H9 (cell line): ENCODE measurements at regions not wholly inside any gene's neighbourhood (a gene's known extent, or its start where the extent isn't known, plus 50 kb on each side); places are given as distances from the start of the nearest gene placed in this dataset.

Experiments used
- DNase-seq: peaks from one replicate; pipeline ENCODE4 v3.0.0-alpha.2; 2017
- H2AFZ ChIP-seq: one replicate; pipeline ENCODE4 v1.6.1; 2013; ENCODE audit warnings: mild to moderate bottlenecking, low read length, control low read depth, moderate library complexity
- H2AK5ac ChIP-seq: 2 replicates; pipeline ENCODE4 v1.6.1; 2013; ENCODE audit warnings: low read length, control low read depth, mixed read lengths; ENCODE audit not compliant: insufficient read length
- H2BK120ac ChIP-seq: one replicate; pipeline ENCODE4 v1.6.1; 2013; ENCODE audit warnings: low read depth, mild to moderate bottlenecking, low read length, control low read depth, inconsistent platforms; ENCODE audit not compliant: poor library complexity, severe bottlenecking
- H2BK12ac ChIP-seq: 2 replicates; pipeline ENCODE4 v1.6.1; 2013; ENCODE audit warnings: low read length, control low read depth, mixed read lengths, low read depth; ENCODE audit not compliant: insufficient read length
- H2BK15ac ChIP-seq: 2 replicates; pipeline ENCODE4 v1.6.1; 2013; ENCODE audit warnings: low read depth, low read length, control low read depth
- H2BK20ac ChIP-seq: one replicate; pipeline ENCODE4 v1.6.1; 2013; ENCODE audit warnings: low read depth, mild to moderate bottlenecking, low read length, control low read depth, inconsistent platforms; ENCODE audit not compliant: poor library complexity, severe bottlenecking
- H2BK5ac ChIP-seq: 2 replicates; pipeline ENCODE4 v1.6.1; 2013; ENCODE audit warnings: low read length, control low read depth, mixed read lengths; ENCODE audit not compliant: insufficient read length
- H3K14ac ChIP-seq: 2 replicates; pipeline ENCODE4 v1.6.1; 2013; ENCODE audit warnings: low read length, control low read depth; ENCODE audit not compliant: insufficient read depth
- H3K18ac ChIP-seq: 2 replicates; pipeline ENCODE4 v1.6.1; 2013; ENCODE audit warnings: low read depth, mild to moderate bottlenecking, mixed read lengths, low read length, control low read depth; ENCODE audit not compliant: insufficient read length
- H3K23ac ChIP-seq: 2 replicates; pipeline ENCODE4 v1.6.1; 2013; ENCODE audit warnings: low read length, control low read depth, mixed read lengths, low read depth; ENCODE audit not compliant: insufficient read length
- H3K23me2 ChIP-seq: 2 replicates; pipeline ENCODE4 v1.6.1; 2013; ENCODE audit warnings: low read depth, mild to moderate bottlenecking, mixed read lengths, low read length, control low read depth; ENCODE audit not compliant: insufficient read length, poor library complexity, severe bottlenecking
- H3K27ac ChIP-seq: 2 replicates; pipeline ENCODE4 v1.5.1; 2013; ENCODE audit warnings: low read length, control low read depth, mixed read lengths, low read depth; ENCODE audit not compliant: insufficient read length
- H3K27me3 ChIP-seq: 2 replicates; pipeline ENCODE4 v1.6.1; 2013; ENCODE audit warnings: low read length, control low read depth, inconsistent platforms; ENCODE audit not compliant: insufficient read depth
- H3K4ac ChIP-seq: 2 replicates; pipeline ENCODE4 v1.6.1; 2013; ENCODE audit warnings: low read depth, mild to moderate bottlenecking, control low read depth, inconsistent platforms, low read length, moderate library complexity
- H3K4me1 ChIP-seq: 2 replicates; pipeline ENCODE4 v1.6.1; 2013; ENCODE audit warnings: low read length, control low read depth, inconsistent platforms; ENCODE audit not compliant: insufficient read depth
- H3K4me2 ChIP-seq: 2 replicates; pipeline ENCODE4 v1.6.1; 2013; ENCODE audit warnings: low read length, control low read depth, mixed read lengths; ENCODE audit not compliant: insufficient read length, insufficient read depth
- H3K56ac ChIP-seq: 2 replicates; pipeline ENCODE4 v1.6.1; 2013; ENCODE audit warnings: low read depth, mild to moderate bottlenecking, mixed read lengths, low read length, control low read depth; ENCODE audit not compliant: insufficient read length
- H3K79me1 ChIP-seq: 2 replicates; pipeline ENCODE4 v1.6.1; 2013; ENCODE audit warnings: low read depth, mild to moderate bottlenecking, moderate library complexity, low read length, control low read depth, inconsistent platforms; ENCODE audit not compliant: insufficient read depth, poor library complexity, severe bottlenecking
- H3K79me2 ChIP-seq: 2 replicates; pipeline ENCODE4 v1.6.1; 2013; ENCODE audit warnings: low read length, control low read depth, inconsistent platforms; ENCODE audit not compliant: insufficient read depth
- H3K9ac ChIP-seq: 2 replicates; pipeline ENCODE4 v1.6.1; 2013; ENCODE audit warnings: low read length, control low read depth, mixed read lengths; ENCODE audit not compliant: insufficient read length; ENCODE audit errors: extremely low read depth
- H3K9me3 ChIP-seq: one replicate; pipeline ENCODE4 v1.6.1; 2013; ENCODE audit warnings: low read depth, low read length, inconsistent platforms; ENCODE audit not compliant: control insufficient read depth
- H3T11ph ChIP-seq: one replicate; pipeline ENCODE4 v1.6.1; 2013; ENCODE audit warnings: mild to moderate bottlenecking, low read length, control low read depth, inconsistent platforms
- H4K20me1 ChIP-seq: one replicate; pipeline ENCODE4 v1.6.1; 2013; ENCODE audit not compliant: control insufficient read depth, insufficient read length, insufficient read depth
- H4K5ac ChIP-seq: 2 replicates; pipeline ENCODE4 v1.6.1; 2013; ENCODE audit warnings: low read depth, mild to moderate bottlenecking, mixed read lengths, low read length, control low read depth; ENCODE audit not compliant: insufficient read length
- H4K8ac ChIP-seq: replicated peaks from 2 replicates; pipeline ENCODE4 v1.6.1; 2013; ENCODE audit warnings: low read length, control low read depth, mixed read lengths, low read depth; ENCODE audit not compliant: insufficient read length
- H4K91ac ChIP-seq: 2 replicates; pipeline ENCODE4 v1.6.1; 2013; ENCODE audit warnings: low read depth, mild to moderate bottlenecking, moderate library complexity, mixed read lengths, low read length, control low read depth; ENCODE audit not compliant: insufficient read length
- H3K27ac Mint-ChIP-seq, 3 experiments: 2 replicates in 2 of 3; 3 replicates in 1 of 3; pipeline ENCODE4 v1.8.0; 2020 to 2021; ENCODE audit warnings: mixed read lengths in 3 of 3, mild to moderate bottlenecking in 1 of 3, moderate library complexity in 1 of 3
- H3K27me3 Mint-ChIP-seq: 2 replicates; pipeline ENCODE4 v1.8.0; 2021; ENCODE audit warnings: low read depth, mild to moderate bottlenecking, moderate library complexity, mixed read lengths
- H3K36me3 Mint-ChIP-seq, 3 experiments: 2 replicates in 2 of 3; 3 replicates in 1 of 3; pipeline ENCODE4 v1.8.0; 2020 to 2021; ENCODE audit warnings: low read depth in 3 of 3, mixed read lengths in 3 of 3; ENCODE audit not compliant: insufficient read depth in 1 of 3
- H3K4me1 Mint-ChIP-seq, 2 experiments: 2 replicates each; pipeline ENCODE4 v1.8.0; 2020; ENCODE audit warnings: mixed read lengths in 2 of 2
- H3K4me3 Mint-ChIP-seq, 2 experiments: 2 replicates in 1 of 2; 3 replicates in 1 of 2; pipeline ENCODE4 v1.8.0; 2020 to 2021; ENCODE audit warnings: mild to moderate bottlenecking in 2 of 2, mixed read lengths in 2 of 2, moderate library complexity in 1 of 2
- H3K9me3 Mint-ChIP-seq, 2 experiments: 2 replicates in 1 of 2; 3 replicates in 1 of 2; pipeline ENCODE4 v1.8.0; 2020; ENCODE audit warnings: mild to moderate bottlenecking in 2 of 2, mixed read lengths in 2 of 2, moderate library complexity in 1 of 2
- CTCF ChIP-seq: fragments of 200-600 bp; sonication (generic); conservative IDR thresholded peaks from 3 replicates; pipeline ENCODE4 v1.8.0; 2021; ENCODE audit warnings: antibody characterized with exemption, mild to moderate bottlenecking
- WGBS: extraction: QIAGEN DNeasy Blood & Tissue Kit; methylation state at CpG from one replicate; pipeline ENCODE4 v1.1.7; 2013; ENCODE audit warnings: missing lambda C conversion rate, low lambda C conversion rate, mixed read lengths; ENCODE audit not compliant: insufficient read length; ENCODE audit errors: extremely low coverage; 5-methylcytosine and 5-hydroxymethylcytosine counted together

DNA sequence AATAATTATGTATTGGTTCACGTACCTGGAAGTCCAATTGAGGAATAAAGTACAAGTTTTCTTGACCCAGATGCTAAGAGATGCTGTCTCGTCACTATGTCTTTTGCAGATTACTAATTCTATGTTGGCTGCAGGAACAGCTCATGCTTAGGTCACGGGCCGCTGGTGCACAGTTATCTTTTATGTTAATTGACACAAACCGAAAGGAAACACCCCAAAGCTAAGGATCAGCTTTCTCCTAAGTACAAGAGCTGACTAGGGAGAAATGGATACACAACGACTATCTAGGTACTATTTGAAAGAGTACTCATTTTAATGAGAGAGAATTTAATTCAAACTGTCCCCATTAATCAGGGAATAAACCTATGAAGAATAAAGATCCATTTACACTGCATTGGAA lies 217.7 kb upstream of the SLC35G4 start:
- Mint-ChIP-seq H3K27ac (no peak overlapping the region), H3K4me1 (peaks cover 12 to 20% of the 10 kb centered on the region in 2 experiments), H3K27me3 (no peaks in the 10 kb centered on the region), H3K36me3 (no peaks in the 10 kb centered on the region), H3K4me3 (no peak overlapping the region), H3K9me3 (no peaks in the 10 kb centered on the region)
- Histone ChIP-seq H3K14ac (no peak overlapping the region), H3K79me1 (no peaks in the 10 kb centered on the region), H2BK15ac (no peak overlapping the region), H4K8ac (no peak overlapping the region), H4K20me1 (no peaks in the 10 kb centered on the region), H2AFZ (no peak overlapping the region), H2BK20ac (no peak overlapping the region), H3K56ac (no peak overlapping the region), H2BK5ac (no peak overlapping the region), H3K9me3 (no peaks in the 10 kb centered on the region), H3T11ph (no peak overlapping the region), H4K91ac (no peak overlapping the region), H4K5ac (no peak overlapping the region), H2BK12ac (no peak overlapping the region), H3K18ac (no peak overlapping the region), H2AK5ac (no peak overlapping the region), H2BK120ac (no peak overlapping the region), H3K9ac (no peak overlapping the region), H3K27me3 (no peaks in the 10 kb centered on the region), H3K79me2 (no peaks in the 10 kb centered on the region), H3K4ac (no peak overlapping the region), H3K4me1 (no peaks in the 10 kb centered on the region), H3K27ac (no peak overlapping the region), H3K4me2 (no peak overlapping the region), H3K23me2 (no peaks in the 10 kb centered on the region), H3K23ac (no peak overlapping the region)
- WGBS, result no CpG with 5 or more reads among the region's 6 CpGs
- DNase-seq, result no peak
- TF ChIP-seq CTCF, result no peak
